OCI-LY3 (cell line): ENCODE measurements at regions not wholly inside any gene's neighbourhood (a gene's known extent, or its start where the extent isn't known, plus 50 kb on each side); places are given as distances from the start of the nearest gene placed in this dataset.

Experiments
- EZH2phosphoT487 ChIP-seq: fragments of 200-600 bp; shearing (Covaris generic); IDR thresholded peaks from 2 replicates; pipeline ENCODE4 v1.6.1; 2018; ENCODE audit warnings: antibody characterized with exemption, mixed run types, low read depth
- TF ChIP-seq, protein P1 (sequence below): fragments of 200-600, 300-600 bp; sonication (generic); IDR thresholded peaks from 2 replicates; pipeline ENCODE4 v1.5.1; 2014; ENCODE audit warnings: antibody characterized with exemption, low read length, low read depth

DNA sequence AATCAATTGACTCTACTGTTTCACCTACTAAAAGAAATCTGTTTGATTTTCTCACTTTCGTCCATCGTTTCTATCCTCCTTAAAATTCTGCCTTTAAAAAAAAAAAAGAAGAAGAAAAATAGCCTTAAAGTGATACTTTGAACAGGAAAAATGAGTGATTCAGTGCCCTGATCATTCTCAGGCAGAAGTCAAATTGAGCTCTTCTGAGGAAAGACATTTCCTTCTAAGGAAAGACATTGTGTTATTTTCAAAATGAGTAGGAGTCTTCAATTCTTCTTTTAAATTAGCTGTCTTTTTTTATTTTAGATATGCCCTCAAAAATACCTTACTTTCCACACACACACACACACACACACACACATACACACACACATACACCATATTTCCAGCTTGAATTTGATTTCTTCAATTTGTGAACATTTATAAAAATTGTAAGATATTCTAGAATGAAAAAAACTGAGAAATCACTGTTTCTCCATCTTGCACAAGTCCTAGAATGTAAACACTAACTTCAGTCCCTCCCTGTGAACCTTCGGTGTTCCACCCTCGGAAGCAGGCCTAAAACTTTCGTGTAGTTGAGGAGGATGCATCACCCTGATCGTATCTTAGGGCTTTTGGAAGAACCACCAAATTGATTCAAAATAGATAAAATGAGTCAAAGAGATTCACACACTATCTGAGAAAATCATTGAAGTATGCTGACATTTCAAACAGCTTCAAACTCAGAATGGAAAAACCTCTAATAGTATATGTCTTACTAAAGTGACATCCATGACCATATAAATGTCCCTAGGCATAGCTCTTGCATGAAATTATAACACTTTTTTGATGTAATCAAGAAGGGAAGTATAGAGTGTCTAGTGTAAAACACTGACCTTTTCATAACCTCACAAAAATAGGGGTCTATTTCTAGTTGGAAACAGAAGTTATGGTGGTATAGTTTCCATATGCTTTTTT lies 270.8 kb downstream of the GATA3 start:
- no peak for TF ChIP-seq EZH2phosphoT487
- TF ChIP-seq, protein P1, sequence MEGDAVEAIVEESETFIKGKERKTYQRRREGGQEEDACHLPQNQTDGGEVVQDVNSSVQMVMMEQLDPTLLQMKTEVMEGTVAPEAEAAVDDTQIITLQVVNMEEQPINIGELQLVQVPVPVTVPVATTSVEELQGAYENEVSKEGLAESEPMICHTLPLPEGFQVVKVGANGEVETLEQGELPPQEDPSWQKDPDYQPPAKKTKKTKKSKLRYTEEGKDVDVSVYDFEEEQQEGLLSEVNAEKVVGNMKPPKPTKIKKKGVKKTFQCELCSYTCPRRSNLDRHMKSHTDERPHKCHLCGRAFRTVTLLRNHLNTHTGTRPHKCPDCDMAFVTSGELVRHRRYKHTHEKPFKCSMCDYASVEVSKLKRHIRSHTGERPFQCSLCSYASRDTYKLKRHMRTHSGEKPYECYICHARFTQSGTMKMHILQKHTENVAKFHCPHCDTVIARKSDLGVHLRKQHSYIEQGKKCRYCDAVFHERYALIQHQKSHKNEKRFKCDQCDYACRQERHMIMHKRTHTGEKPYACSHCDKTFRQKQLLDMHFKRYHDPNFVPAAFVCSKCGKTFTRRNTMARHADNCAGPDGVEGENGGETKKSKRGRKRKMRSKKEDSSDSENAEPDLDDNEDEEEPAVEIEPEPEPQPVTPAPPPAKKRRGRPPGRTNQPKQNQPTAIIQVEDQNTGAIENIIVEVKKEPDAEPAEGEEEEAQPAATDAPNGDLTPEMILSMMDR = no peak
